NCI-H1436 treated with DMSO at 0.1 percent for 48 hours (cell line): ENCODE measurements at regions not wholly inside any gene's neighbourhood (a gene's known extent, or its start where the extent isn't known, plus 50 kb on each side); places are given as distances from the start of the nearest gene placed in this dataset.
"Not testable (repeated sequence)": the region's sequence is repeated elsewhere in the genome, so short reads cannot be mapped to it uniquely, and the experiment has no call there.

Source experiments
- DNase-seq: peaks from one replicate; lab custom pipeline; 2025; lab: John Stamatoyannopoulos, UW

DNA sequence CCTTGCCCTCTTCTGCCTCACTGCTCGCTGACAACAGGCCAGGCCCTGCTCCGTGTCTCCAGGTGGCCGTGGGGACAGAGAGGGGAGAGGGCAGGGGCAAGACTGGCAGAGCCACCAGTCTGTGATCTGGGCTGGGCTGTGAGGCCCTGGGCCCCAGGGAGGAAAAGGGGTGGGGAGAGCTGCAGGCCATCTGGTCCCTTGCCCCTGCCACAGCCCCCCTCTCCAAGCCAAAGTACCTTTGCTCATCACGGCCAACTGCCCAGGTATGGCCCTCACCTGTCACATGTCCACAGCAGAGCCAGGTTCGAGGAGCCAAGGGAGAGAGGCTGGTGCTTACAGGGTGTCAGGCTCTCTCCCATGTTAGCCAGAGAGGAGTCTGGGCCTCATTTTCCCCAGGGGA is 91.4 kb upstream of the LHX1 start:
- no peak for DNase-seq

DNA sequence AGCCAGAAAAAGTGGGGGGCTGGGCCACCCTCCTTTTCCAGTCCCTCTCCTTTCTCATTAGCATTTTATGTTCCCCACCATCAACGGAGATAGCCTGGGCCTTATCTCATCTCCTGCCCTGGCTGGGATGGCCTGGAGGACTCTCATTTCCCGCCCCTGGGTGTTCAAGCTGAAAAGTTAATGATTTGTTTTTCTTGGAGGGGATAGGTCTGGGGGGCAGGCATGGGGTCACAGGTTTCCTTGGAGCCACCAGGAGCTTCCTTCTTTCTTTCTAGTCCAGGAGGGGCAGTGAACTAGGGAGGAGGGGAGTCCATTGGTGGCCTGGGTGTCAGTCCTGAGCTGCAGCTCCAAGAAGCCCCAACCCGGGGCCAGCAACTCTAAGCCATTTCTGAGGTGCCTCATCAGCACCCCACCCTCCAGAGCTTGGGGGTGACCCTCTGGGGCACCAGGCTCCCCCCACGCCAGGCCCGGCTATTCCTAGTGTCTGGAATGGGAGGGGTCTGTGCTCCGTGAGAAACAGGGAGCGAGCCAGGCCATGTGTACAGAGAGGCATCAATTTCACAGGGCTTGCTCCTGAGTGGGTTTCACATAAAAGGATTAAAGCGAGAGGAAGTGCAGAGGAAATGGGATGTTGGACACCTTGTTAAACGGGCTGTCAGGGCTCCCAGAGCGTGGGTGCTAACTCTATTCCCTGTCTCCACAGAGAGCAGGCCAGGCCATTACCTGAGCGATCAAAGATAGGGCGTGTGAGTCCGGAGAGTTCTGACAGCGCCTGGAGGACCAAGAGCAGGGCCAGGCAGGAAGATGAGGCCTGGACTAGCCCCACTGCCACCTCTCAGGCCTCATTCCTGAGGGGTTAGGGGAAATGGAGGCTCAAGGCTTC is 90.6 kb upstream of the LHX1 start:
- DNase-seq = no peak

DNA sequence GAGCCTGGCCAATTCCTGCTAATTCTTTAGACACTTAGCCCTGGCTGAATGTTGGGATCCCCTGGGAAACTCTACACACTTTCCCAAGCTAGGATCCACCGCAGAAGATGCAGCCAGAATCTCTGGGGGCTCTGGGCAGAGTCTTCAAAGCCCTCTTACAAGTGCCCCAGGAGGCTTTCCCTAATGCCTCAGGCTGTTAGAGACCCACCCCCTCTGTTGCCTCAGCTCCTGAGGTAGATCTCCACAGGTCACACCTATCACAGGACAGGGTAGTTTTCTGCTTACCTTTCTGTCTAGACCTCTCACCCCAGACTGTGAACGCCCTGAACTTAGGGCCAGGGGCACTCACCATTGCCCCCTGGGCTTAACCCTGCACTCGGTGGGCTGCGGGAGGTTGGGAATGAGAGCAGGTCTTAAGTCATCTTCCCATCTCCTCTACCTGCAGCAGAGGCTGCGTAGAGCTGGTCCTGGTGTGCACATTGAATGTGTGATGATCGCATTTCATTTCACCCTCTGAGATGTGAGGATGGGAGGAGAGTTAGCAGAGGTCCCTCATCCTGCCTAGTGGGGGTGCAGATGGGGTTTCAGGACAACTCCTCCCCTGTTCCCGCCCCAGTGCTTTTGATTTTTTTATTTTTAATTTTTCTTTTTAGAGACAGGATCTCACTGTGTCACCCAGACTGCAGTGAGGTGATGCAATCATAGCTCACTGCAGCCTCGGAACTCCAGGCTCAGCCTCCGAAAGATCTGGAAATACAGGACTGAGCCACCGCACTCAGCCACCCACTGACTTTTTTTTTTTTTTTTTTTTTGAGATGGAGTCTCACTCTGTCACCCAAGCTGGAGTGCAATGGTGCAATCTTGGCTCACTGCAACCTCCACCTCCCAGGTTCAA is 89.0 kb upstream of the LHX1 start:
- no peak for DNase-seq

DNA sequence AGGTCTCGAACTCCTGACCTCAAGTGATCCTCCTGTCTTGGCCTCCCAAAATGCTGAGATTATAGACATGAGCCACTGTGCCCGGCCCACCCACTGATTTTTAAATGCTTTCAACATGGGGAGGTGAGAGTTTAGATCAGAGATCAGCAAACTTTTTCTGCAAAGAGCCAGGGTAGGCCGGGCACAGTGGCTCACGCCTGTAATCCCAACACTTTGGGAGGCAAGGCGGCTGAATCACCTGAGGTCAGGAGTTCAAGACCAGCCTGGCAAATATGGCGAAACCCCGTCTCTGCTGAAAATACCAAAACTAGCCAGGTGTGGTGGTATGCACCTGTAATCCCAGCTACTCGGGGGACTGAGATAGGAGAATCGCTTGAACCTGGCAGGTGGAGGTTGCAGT is 88.3 kb upstream of the LHX1 start:
- not testable (repeated sequence) for DNase-seq

DNA sequence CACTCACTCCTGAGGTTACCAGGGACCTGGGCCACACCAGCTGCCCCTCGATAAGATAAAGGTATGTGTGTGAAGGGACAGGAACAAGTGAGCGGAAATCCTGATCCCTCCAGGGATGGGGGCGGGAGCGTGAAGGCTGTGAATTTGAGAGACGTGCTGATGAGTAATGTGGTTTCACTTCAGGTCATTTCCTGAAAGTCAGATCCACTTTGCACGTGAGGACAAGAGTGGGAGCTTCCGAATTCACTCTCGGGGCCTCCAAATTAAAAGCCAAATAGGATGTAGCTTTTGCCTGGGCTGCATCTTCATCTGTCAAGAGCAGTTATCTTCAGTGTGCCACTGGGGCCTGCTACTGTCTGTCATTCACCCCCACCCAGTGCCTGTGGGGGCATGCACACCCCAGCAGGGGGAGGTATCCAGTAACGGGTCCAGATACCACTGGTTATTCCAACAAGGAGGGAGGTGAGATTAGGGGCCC is 87.4 kb upstream of the LHX1 start:
- no peak for DNase-seq

DNA sequence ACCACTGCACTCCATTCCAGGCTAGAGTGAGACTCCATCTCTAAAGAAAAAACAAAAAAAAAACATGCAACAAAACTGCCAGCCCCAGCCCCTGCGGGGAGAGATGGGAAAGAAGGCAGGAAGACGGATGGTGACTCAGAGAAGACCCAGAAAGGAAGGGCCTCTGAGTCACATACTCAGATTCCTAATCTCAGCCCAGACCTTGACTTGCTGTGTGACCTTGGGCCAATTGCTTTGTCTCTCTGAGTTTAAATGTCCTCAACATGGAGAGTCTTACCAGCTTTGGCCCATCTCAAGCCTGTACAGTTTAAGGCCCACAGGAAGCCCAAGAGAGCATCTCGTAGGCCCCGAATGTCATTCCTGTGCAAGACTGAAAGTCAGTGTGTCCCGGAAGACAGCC is 86.5 kb upstream of the LHX1 start:
- DNase-seq = no peak

DNA sequence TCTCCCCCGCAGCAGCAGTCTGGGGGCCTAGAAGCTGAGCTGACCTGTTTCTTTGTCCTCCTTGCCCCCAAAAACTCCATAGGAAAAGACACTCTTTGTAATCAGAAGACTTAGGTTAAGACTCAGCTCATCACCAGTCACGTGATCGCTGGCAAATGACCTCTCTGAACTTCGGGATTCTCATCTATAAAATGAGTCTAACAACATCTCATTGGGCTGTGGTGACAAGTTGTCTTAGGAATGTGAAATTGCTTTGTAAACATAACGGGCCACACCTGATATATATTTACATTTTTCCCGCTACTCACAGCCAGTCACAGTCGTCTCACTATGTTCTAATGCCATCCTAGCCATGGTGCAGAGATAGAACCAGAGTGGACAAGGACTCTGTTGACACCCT is 86.0 kb upstream of the LHX1 start:
- DNase-seq = no peak

DNA sequence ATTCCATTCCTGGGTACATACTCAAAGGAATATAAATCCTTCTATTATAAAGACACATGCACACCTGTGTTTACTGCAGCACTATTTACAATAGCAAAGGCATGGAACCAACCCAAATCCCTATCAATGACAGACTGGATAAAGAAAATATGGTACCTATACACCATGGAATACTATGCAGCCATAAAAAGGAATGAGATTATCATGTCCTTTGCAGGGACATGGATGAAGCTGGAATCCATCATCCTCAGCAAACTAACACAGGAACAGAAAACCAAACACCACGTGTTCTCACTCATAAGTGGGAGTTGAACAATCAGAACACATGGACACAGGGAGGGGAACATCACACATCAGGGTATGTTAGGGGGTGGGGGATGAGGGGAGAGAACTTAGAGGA is 84.8 kb upstream of the LHX1 start:
- DNase-seq = not testable (repeated sequence)

DNA sequence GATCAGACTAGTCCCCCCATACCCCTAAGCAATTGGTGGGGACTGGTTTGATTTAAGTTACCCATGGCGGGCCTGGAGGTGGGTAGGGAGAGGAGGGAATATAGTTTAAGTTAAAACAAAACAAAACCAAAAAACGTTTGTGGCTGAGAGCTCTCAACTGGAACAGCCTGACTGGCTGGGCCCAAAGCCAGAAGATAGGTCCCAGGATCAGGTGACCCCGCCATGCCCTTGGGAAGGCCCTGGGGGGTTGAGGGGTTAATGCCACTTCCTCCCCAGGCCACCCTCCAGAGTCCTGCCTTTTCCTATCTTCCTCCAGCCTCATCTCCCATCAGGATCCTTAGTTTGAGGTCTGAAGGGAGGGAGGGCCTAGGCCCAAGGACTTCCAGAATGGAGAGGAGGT is 82.3 kb upstream of the LHX1 start:
- DNase-seq = no peak

DNA sequence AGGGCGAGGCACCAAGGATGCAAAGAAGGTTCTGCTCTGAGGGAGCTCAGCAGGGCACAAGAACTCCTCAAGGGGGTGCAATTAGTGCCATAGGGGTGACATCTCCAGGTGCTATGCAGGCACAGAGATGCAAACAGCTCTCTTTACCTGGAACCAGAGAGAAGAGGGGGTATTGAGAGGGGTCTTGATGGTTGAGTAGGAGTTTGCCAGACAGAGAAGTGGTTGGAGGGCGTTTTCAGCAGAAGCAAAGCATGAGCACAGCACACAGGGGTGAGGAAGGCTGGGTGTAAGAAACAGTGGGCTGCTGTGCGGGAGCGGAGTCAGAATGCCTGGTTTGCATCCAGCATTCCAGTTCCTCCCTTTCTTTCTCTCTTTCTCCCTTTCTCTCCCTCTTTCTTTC is 81.8 kb upstream of the LHX1 start:
- DNase-seq = no peak

DNA sequence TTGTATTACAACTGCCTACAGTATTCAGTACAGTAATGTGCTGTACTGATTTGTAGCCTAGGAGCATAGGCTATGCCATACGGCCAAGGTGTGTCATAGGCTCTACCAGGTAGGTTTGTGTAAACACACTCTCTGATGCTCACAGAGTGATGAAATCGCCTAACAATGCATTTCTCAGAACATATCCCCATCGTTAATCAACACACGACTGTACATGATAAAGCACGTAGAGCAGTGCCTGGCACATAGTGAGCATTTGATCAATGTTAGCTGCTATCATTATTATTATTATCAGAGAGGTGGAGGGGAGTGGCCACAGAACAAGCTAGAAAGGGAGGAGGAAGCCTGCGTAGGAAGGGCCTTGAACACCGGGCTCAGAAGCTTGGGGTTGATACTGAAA is 81.1 kb upstream of the LHX1 start:
- DNase-seq = no peak

DNA sequence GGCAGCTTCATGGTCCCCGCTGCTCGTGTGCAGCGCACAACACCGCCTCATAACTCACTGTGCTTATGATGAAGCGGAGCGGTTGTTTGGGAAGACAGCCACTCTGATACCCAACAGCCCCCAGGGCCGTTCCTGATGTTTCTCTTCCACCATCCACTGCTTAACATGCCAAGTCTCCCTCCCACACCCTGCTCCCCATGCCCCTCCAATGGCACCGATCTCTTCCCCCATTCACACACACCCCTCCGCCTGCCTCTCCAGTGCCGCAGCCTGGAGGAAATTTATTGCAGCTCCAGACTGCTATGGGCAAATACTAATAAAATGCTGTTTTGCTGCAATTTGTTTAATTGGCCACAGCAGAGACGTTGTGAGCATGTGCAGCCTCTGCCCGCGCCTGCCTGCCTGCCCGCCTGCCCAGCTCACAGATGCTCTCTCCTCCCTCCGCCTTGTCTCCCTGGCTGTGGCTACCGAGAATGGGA is 80.3 kb upstream of the LHX1 start:
- peak; percentile 32 for DNase-seq

DNA sequence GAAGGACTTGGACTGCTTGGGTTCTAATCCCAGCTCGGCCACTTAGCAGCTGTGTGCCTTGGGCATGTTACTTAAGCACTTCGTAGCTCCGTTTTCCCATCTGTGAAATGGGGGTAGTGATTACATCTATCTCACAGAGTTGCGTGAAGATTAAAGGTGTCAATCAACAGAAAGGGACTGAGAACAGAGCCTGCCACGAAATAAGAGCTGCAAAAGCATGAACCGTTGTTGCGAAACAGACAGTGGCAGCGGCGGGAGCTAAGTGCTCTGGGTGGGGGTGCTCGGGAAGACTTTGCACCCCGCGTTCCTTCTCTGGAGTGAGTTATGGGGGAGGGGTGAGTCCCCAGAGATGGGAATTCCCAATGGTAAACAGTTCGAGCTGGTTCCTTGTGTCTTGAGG is 79.6 kb upstream of the LHX1 start:
- no peak for DNase-seq

DNA sequence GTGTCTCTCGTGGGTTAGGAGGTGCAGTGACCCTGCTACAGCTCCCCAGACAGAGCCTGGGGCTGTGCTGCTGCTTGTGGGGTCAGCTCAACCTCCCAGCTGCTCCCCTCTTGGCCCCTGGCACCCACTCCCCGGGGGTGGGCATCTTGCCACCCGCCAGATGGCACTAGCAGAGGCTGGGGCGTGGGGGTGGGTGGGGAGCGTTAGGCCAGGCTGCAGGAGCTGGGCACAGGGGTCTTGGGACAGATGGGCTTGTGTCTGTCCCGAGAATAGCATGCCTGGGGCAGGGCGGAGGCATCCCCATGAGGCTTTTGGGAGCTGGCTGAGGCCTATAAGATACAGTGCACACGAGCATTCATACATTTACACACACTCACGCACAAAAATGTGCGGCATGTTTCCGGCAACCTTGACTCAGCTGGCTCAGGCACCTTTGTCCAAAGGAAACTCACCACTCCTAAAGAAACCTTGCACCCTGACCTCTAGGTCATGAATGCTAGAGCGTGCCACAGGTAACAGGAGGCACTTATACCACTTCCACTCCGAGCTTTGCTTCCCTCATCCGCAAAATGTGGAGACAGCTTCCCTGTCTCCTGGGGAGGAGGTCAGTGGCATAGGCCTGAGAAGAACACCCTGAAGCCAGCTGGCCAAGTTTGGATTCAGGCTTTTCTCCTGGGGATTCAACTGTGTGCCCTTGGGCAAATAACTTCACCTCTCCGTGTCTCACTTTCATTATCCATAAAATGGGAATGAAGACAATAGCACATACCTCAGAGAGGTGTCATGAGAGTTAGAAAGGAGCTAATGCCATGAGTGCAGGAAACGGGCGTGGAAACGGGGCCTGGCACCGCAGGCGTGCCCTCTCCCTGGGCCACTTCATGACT is 78.9 kb upstream of the LHX1 start:
- no peak for DNase-seq

DNA sequence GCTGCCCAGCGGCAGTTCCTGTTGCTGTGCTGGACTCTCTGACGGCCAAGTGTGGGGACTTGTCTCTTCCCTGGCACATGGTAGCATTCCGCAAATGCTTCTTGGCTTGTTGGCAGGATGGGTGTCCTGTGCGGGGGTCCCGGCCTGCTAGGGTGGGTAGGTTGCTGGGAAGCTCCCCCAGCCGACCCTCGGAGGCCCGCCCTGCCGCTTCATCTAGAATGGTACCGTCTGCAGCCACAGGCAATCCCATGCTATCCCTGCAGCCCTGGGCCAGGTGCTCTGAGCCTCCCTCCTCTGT is 78.3 kb upstream of the LHX1 start:
- DNase-seq = no peak

DNA sequence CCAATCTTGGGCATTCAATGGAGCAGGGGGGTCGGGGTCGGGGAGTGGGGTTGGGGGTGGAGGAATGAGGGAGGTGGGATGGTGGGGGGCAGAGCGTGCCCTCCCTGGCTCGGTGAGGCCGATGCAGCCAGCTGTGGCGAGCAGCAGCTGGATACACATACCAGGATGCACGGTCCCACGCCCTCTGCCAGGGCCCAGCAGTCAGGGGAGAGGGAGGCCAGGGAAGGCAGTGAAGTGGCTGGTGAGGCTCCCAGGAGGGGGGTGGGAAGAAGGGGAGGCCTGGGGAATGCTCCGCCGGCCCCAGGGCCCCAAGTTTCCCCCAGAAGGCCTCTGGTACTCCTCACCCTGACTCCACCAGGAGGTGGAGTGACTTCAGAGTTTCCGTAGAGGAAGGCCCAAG is 77.6 kb upstream of the LHX1 start:
- DNase-seq = no peak

DNA sequence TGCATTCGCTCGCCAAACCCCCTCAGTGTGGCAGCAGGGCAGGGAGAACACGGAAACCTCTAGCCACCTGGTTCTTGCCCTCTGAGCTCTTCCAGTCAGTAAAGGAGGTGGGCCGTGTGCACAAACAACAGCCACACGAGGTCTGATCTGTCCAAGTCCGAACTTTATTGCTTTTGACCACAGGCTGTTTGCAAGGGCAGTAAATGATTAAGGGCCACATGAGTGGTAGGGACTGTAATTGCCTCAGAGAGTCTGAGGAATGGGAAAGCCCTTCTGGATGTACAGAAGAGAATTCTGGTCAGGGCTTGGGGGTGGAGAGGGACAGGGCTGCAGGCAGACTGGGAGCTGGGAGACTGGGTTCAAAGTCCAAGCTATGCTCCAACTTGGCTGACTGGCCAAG is 75.7 kb upstream of the LHX1 start:
- DNase-seq = no peak

DNA sequence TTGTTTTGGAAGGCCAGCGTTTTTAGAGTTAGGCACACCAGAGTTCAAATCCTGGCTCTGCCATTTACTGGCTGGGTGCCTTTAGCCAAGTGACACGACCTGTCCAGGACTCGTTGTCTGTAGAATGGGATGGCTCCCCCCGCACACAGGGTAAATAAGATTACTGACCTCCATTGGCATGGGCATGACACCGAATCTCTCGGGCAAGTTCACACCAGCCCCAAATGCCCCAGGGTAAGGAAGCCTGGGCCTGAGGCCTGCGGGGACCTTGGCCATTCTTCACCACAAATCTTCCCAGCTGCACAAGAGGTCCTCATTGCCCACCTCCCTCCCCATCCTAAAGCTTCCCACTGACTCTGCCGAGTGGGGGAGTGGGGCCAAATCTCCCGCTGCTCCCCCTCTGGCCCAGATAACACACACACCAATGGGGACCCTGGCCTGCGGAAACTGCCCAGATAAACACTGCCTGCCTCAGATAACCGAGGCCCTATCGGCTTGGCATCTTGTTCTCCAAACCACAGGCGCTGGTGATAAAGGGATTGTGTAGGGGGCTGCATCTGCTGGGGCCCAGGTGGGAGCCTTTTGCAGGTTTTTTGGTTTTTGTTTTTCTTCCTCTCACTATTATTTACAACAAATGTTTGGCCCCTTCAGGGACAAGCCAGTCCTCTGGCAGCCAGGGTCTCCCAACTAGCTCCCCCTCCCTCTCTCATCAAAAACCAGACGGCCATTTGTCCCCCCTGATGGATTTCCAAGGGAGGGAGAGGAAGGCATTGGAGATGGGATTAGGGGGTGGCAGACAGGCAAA is 75.0 kb upstream of the LHX1 start:
- no peak for DNase-seq

DNA sequence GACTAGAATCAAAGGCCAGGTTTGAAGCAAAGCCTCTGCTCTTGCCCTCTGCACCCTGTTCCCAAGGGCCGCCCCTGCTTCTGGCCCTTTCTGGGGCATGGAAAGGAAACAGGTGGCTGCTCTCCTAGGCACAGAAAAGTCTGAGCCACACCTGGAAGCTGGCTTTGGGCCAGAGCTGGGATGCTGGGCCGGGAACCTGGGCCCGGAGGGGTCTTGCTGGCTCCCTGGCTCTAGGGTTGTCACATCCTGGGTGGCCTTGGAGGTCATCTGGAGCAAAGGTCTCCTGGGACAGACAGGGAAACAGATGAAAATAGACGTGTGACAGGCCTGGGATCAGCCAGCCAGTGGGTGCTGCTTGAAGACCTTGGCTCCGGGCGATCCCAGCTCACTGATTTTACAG is 74.1 kb upstream of the LHX1 start:
- DNase-seq = no peak

DNA sequence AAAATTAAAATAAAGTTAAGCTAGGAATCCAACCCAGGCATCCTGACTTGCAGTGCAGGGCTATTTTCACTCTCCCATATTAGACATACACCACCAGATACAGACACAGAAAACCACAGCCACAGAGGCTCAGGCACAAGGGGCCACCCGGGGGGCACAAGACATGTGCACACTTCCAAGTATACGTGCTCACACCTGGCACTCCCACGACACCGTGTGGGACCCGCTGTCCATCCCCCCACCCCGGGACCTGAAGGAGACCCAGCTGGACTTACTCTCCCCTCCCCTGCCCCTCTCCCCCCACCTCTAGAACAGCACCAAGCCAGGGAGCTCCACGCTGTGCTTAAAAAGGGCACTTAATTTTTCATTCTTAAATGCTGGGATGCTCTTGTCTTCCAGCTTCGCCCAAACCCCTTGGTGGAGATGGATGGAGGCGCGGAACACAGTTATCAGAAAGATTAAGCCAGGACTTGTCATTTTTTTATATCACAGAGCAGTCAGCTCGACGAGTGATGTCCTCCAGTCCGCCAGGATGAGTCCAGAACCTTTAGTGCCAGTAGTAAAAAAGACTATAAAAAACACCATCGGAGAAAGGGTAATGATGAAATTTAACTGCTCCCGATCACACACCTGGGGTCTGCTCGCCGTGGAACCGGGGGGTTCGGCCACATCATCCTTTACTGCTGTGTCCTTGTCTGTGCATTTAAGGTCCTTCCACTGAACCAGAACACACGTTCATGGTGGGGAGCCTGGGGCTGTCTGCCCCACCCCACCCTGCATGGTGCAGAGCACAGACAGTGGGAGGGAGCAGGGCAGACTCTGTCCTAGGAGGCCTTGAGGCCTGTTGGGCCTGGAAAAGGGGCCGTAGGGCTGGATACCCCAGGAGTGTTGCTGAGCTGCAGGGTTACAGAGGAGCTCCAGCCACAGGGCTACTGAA is 73.3 kb upstream of the LHX1 start:
- DNase-seq = no peak
